ENCODE measurements at regions not wholly inside any gene's neighbourhood (a gene's known extent, or its start where the extent isn't known, plus 50 kb on each side); places are given as distances from the start of the nearest gene placed in this dataset.
"Not testable (repeated sequence)": the region's sequence is repeated elsewhere in the genome, so short reads cannot be mapped to it uniquely, and the experiment has no call there.

DNA sequence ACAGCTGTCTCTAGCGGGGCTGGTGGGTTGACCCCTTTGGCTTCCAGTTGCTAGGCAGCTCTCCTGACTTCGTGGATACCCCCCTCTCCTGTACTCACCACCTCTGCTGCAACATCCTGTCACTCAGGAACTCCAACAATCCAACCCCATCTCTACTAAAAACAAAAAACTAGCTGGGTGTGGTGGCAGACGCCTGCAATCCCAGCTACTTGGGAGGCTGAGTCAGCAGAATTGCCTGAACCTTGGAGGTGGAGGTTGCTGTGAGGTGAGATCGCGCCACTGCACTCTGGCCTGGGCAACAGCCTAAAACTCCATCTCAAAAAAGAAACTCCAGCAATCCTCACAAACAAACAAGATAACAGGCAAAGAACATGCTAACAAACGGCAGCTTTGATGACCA, 162.4 kb downstream of the TRIM43 start:
- TF ChIP-seq CTCF, POLR2AphosphoS5, POLR2A, EP300 (IDR thresholded peaks at IDR 0.05): not testable (repeated sequence)
